Epithelial cell of proximal tubule (primary cell): ENCODE measurements at regions not wholly inside any gene's neighbourhood (a gene's known extent, or its start where the extent isn't known, plus 50 kb on each side); places are given as distances from the start of the nearest gene placed in this dataset.
A peak's percentile ranks its signal among the peaks of the same experiment; 100 is the strongest.

Experiments
- DNase-seq: peaks from one replicate; pipeline ENCODE4 v3.0.0-alpha.2; 2011; ENCODE audit warnings: low read depth
- H3K4me3 ChIP-seq: 2 replicates; pipeline ENCODE4 v1.5.1; 2011; ENCODE audit warnings: low read depth, mild to moderate bottlenecking, low read length
- TF ChIP-seq, protein P1 (sequence below): conservative IDR thresholded peaks from 2 replicates; pipeline ENCODE4 v1.5.1; 2012; ENCODE audit warnings: low read depth, mild to moderate bottlenecking, low read length

DNA sequence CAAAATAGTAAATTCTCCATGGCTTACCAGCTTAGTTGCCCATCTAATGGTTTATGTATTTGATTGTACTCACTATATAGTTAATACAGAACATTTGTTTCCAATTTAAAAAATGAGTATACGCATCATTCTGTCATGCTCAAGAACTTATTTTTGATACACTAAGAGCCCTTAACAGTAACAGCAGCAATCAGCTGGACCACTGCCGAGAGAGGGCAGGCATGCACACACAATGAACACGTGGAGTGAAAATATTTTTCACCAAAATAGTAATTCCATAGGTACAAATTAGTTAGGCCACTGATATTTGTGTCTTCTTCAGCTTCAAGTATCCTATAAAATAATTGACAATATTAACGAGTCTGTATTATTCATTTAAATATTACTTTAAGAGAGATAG is 109.9 kb downstream of the KLF12 start:
- no peak overlapping the region for H3K4me3 ChIP-seq
- TF ChIP-seq, protein P1, sequence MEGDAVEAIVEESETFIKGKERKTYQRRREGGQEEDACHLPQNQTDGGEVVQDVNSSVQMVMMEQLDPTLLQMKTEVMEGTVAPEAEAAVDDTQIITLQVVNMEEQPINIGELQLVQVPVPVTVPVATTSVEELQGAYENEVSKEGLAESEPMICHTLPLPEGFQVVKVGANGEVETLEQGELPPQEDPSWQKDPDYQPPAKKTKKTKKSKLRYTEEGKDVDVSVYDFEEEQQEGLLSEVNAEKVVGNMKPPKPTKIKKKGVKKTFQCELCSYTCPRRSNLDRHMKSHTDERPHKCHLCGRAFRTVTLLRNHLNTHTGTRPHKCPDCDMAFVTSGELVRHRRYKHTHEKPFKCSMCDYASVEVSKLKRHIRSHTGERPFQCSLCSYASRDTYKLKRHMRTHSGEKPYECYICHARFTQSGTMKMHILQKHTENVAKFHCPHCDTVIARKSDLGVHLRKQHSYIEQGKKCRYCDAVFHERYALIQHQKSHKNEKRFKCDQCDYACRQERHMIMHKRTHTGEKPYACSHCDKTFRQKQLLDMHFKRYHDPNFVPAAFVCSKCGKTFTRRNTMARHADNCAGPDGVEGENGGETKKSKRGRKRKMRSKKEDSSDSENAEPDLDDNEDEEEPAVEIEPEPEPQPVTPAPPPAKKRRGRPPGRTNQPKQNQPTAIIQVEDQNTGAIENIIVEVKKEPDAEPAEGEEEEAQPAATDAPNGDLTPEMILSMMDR = no peak
- no peak for DNase-seq

DNA sequence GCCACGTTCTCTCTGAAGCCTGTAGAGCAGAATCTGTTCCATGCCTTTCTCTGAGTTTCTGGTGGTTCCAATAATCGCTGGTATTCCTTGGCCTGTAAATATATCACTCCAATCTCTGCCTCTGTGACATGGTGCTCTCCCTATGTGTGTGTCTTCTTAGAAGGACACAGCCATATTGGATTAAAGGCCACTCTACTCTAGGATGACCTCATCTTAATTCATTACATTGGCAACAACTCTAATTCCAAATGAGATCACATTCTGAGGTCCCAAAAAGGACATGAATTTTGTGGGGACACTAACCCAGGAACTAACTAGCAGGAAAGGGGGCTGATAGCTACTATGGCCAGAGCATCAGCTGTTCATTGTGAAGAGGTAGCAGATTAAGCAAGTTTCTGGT is 110.7 kb downstream of the KLF12 start:
- no peak overlapping the region for H3K4me3 ChIP-seq
- TF ChIP-seq, protein P1 = no peak

DNA sequence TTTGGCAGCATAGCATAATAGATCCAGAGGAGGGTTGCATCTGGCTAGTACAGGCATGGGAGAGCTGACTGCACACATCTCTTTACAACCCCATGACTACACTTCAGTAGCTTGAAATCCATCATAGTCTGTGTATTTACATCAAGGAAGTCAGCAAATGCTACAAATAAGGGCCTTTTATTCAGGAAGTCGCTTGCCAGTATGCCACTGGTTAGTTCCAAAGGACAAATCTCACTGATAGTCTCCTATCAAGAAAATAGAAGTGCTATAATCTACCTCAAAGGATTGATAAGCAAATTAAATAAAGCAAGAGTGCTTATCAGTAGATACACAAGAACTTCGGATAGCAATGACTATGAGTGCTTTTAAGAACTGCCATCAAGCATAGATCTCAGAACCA is 112.7 kb downstream of the KLF12 start:
- no peak for DNase-seq
- TF ChIP-seq, protein P1 = no peak
- H3K4me3 ChIP-seq = no peak overlapping the region

More for the DNA sequence above, 110.7 kb downstream of the KLF12 start:
- no peak for DNase-seq

DNA sequence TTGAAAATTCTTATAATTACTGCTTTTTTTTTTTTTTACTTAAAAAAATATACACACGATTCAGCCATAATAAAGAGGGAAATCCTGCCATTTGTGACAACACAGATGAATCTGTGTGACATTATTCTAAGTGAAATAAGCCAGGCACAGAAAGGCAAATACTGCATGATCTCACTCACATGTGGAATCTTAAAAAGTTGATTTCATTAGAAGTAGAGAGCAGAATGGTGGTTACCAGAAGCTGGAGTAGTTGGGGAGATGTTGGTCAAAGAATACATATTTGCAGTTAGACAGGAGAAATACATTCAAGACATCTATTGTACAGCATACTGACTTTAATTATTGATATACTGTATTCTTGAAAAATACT is 116.2 kb downstream of the KLF12 start:
- TF ChIP-seq, protein P1 = no peak
- no peak for DNase-seq
- no peak overlapping the region for H3K4me3 ChIP-seq

DNA sequence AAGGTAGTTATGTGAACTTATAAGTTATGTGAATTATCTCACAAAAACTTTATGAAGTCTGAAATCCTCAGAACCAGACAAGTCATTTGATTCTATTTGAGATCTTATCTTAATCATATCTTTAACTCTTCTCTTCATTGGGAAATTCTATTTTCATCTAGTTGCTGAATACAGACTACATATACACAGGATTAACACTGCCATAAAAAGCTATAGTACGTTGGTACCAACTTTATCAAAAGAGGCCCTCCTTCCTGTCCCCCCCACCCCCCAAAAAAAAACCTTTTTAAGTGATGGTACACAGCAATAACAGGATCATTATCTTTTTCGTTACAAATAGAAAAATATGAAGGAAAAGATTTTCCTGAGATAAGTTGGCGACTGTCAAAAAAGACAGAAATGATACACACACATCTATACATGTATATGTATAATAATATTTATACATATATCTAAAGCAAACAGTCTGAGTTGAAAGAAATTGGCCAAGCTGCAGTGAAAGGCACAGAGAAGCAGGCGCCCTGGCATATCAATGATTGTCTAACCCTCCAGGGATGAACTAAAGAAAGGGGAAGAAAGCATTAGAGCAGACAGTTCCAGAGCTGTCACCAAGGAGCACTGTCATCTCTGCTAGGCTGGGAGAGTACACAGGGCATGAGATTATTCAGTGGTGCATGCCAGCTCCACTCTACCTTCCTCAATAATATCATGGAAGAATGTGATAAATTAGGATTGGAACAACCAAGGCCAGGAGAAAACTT is 116.7 kb downstream of the KLF12 start:
- TF ChIP-seq, protein P1 = no peak
- DNase-seq = no peak
- H3K4me3 ChIP-seq = no peak overlapping the region

DNA sequence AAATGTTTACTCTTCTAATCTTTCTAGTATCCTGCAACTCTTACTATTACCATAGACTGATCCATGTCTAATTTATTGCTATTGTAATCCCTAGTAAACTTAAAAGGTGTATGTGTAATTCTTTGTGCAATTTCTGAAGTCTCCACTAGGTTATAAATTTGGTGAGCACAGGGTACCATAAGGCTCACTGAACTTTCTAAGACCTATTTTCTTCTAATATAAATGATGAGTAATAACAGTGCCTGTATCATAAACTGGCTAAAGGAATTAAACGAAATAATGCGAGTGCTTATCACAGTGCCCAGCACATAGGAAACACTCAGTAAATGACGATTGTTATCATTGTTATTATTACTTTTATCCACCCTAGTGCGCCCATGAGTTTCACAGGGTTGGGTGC is 119.1 kb downstream of the KLF12 start:
- TF ChIP-seq, protein P1 = peak; percentile 40

DNA sequence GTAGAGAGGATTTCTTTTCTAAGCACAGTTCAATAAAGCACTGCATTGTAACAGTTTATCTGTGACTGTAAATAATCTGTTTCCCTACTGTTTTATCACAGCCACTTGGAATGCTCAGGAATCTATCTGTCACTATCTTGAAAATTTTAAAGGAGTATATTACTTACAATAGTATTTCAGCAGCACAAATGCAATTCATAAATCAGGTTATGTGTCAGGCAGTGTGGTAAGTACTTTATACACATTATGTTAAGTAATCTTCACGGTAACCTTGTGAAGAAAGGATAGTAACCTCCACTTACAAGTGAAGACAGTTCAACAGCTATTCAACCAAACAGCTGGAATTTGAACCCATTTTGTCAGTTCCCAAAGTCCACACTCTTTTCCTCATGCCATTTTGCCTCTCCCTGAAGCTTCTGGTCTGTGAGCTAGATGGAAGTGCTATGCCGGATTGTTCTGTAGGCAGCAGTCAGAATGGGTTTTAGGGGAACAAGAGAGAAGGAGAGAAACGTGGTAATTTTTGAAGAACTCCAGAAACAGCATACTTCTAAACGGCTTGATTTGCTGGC is 125.0 kb downstream of the KLF12 start:
- no peak for DNase-seq
- no peak overlapping the region for H3K4me3 ChIP-seq
- TF ChIP-seq, protein P1 = no peak

More for the DNA sequence above, 119.1 kb downstream of the KLF12 start:
- H3K4me3 ChIP-seq = no peak overlapping the region
- no peak for DNase-seq
